Right ventricle myocardium superior (tissue), 1 donor: ENCODE measurements at regions not wholly inside any gene's neighbourhood (a gene's known extent, or its start where the extent isn't known, plus 50 kb on each side); places are given as distances from the start of the nearest gene placed in this dataset.
"Not testable (repeated sequence)": the region's sequence is repeated elsewhere in the genome, so short reads cannot be mapped to it uniquely, and the experiment has no call there.

Experiments used
- ATAC-seq: fragments of 200-7000 bp; cut with Tn5 transposase; one replicate; pipeline ENCODE4 v1.9.1; 2020; ENCODE audit warnings: mild to moderate bottlenecking; ENCODE audit not compliant: poor library complexity
- DNase-seq: peaks from one replicate; pipeline ENCODE4 v3.0.0-alpha.2; 2020
- intact Hi-C: fragments of 100-400 bp; cut with DNase I; formaldehyde crosslinking; loops from one replicate; pipeline ENCODE4 v1.11.2; 2022
- donor health status: DM: no; HTN: yes; CAD: no; lungs with severe emphysema.

DNA sequence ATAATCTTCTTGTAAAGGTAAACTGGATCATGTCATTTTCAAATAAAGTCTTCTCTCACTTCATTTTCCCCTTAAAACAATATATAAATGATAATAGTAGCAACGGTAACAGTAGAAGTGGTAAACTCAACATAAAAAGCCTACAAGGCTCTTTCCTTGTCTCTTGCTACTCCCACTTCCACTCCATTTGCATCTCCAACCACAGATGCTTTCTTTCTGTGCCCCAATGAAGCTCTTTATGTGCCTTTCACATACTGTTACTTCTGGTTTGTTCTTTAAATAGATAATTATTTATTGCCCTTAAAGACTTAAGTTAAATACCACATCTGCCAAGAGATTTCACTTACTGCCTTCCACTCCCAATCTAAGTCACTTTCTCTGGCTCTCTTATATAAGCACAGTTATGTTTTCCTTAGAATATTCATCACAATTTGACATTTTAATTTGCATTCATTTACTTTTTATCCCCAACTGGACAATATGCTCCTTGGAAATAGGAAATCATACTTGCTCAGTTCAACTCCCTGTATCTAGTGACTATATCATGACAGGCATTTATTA, 149.9 kb downstream of the CRPPA start:
- no peak for ATAC-seq
- intact Hi-C loops, result no loop called here

DNA sequence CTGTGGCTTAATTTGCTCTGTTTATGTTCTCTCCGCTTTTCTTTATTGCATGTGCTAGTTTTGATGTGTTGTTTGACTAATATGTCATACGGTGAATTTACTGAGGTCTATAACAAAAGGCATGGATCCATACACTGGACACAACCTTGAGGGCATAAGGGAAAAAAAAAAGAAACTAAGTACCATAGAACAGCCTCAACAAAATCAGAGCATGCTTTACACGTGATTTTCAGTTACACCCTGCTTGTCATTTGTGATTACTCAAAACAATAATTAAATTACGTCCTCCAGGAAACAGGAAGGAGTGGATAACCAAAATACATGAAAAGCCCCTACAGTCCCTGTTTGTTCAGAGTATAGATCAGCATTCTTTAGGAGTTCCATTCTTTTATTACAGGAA, 150.5 kb downstream of the CRPPA start:
- intact Hi-C loops, result no loop called here
- DNase-seq (no peak), ATAC-seq (no peak)

More for the DNA sequence above, 149.9 kb downstream of the CRPPA start:
- DNase-seq, result no peak

DNA sequence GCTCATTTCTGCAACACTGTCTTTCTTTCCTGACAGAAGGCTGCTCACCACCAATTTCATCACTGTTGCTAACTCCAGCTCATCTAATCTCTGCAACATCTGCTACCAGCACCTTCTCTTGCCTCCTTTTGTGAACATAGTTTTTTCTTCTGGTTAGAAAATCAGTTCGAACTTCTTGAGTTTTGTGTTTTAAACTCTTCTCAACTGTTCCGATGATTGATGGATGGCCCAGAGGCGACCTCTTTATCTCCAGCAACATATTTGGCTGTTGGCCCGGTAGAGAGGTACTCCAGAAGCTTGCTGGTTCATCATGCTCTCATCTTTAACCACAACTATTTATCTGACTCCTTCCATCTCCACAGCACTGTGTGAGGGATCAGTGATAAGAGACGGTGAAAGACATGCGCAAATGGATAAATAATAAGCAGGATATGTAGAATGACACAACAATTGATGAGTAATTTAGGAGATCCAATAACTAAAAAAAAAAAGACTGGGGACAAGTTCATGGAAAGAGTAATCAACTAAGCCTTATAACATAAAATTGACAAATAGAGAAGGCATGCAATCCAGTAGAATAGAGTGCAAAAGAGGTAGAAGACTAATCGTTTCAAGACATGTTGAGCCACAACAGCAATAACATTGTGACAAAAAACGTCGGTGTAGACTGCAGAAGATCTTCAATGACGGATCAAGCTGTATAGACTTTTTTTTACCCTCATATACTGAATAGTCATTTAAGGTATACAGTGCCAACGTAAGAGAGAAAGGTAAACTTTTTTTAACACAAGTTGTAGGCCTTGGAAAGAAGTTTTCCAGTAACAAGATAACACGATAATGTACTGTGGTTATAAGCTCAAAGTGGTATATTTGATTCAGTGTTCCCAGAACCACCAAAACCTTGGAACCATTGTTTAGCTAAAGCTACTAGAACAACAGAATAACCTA, 152.2 kb downstream of the CRPPA start:
- no peak for DNase-seq
- intact Hi-C loops, result no loop called here
- ATAC-seq, result peak; percentile 66

GRCh38 chr7:16267953-16268820, 153.2 kb downstream of the CRPPA start:
- DNase-seq, result no peak
- no peak for ATAC-seq
- intact Hi-C loops, result no loop called here

DNA sequence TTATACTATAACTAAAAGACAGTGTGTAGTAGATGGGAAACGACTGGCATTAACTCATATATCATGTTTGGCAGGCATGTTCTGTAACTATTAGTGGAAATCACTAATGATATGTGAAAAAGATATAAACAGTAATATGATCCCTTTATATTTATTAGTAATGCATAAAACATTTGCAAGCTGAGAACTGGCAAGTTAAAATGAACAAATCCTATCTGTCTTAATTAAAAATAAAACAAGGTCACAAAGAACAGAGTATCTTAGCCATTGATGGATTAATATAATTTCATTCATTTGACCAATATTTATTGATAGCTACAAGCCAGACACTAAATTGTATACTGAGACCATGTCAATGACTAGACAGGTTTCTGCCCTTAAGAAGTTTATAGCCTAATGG, 154.5 kb downstream of the CRPPA start:
- no peak for ATAC-seq
- DNase-seq, result no peak
- intact Hi-C loops, result no loop called here

- ATAC-seq, intact Hi-C loops, DNase-seq: not testable (repeated sequence)
These were observed 154.9 kb downstream of the CRPPA start for GRCh38 chr7:16266470-16266869.

DNA sequence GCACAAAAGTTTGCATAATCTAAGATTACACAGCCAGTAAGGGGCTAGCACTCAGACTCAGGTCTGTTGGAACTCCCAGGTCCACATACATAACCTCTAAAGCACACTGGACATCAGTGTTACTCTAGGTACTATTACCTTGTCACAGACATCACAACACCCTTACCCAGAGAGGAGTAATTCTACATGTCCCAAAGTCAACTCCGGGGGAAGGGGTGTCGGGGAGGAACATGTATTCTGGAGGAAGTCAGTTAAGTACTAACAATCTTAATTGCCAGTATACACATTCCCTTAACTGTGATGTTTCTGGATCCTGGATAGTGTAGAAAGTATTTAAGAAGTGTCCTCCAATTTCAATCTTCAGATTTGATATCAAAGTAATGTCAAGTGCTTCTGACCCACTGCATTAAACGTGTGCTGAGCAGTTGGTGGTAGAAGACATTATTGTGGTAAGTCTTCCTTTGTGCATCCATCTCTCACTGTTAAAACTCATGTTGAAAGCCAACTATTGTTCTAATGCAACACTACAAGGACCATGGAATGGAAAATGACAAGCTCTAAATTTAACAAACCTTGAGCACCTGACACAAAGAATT, 155.4 kb downstream of the CRPPA start:
- intact Hi-C loops, result no loop called here
- no peak for DNase-seq
- ATAC-seq, result no peak

GRCh38 chr7:16264823-16265804, 156.2 kb downstream of the CRPPA start:
- no peak for DNase-seq
- no peak for ATAC-seq
- intact Hi-C loops, result no loop called here

GRCh38 chr7:16264036-16264819, 157.1 kb downstream of the CRPPA start:
- DNase-seq, result no peak
- intact Hi-C loops, result no loop called here
- ATAC-seq, result no peak

DNA sequence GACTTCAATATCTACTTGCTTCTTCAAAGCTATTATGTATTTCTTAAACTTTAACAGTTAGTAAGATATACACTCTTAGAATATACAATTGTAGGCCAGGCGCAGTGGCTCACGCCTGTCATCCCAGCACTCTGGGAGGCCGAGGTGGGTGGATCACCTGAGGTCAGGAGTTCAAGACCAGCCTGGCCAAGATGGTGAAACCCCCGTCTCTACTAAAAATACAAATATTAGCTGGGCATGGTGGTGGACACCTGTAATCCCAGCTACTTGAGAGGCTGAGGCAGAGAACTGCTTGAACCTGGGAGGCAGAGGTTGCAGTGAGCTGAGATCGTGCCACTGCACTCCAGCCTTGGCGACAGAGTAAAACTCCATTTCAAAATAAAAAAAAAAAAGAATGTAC, 158.0 kb downstream of the CRPPA start:
- DNase-seq, intact Hi-C loops, ATAC-seq: not testable (repeated sequence)

DNA sequence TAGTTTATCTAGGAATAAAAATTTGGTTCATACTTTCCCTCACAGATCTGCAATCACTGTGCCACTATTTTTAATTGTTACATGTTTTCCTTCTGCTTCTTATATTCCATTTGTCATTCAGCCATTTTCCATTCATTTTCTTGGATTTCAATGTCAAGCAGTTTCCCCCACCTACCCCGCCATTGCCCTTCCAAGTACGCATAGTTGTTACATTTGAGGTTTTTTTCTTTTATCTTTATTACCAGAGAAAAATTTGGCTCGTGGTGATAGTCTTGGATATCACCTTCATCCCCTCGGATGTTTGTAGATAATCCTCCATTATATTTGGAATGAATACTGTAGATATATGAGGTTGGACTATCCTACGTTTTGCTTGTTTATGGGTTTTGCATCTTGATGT, 159.7 kb downstream of the CRPPA start:
- ATAC-seq, result no peak
- intact Hi-C loops, result no loop called here

DNA sequence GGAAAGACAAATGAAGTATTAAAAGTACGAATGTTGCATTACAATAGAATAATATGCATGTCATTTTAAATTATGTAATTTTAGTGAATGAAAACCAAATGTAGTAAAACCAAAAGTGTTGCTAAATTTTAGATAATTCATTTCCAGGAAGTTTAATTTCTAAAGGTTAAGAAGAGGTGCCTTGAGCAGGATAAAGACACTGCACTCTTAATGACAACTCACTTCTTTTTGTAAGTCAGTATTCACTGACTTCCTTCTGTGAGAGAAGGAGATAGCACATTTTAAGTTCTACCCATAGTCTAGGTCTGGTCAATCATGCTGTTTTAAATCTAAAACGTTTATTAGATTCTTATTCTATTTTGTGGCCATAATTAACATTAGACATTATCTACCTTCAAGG, 160.2 kb downstream of the CRPPA start:
- intact Hi-C loops, result no loop called here
- DNase-seq (no peak), ATAC-seq (no peak)

More for the DNA sequence above, 159.7 kb downstream of the CRPPA start:
- no peak for DNase-seq

DNA sequence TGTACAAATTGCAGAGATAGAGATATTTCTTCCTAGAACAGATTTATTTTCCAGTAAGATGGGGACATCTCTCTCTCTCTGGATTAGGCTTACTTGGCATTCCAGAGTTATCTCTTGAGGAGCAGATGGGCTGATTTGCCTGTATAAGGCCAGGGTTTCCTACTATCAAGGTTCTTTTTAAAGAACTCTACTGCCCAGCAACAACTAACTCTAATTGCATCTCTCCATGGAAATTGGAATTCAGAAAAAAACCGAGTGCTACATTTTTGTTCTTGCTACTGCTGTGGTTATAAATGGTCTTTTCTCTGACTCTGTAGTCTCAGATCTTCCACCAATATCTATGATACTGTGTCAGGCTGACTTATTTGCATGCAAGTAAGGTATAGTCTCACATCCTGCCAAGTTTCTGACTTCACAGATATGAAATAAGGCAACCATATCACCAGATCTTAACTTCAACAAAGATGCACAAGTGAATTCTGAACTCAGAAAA, 161.1 kb downstream of the CRPPA start:
- DNase-seq (no peak), ATAC-seq (no peak)
- intact Hi-C loops, result no loop called here

DNA sequence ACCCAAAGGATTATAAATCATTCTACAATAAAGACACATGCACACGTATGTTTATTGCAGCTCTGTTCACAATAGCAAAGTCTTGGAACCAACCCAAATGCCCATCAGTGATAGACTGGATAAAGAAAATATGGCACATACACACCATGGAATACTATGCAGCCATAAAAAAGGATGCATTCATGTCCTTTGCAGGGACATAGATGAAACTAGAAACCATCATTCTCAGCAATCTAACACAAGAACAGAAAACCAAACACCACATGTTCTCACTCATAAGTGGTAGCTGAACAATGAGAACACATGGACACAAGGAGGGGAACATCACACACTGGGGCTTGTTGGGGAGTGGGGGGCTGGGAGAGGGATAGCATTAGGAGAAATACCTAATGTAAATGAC, 164.9 kb downstream of the CRPPA start:
- ATAC-seq, DNase-seq, intact Hi-C loops: not testable (repeated sequence)

GRCh38 chr7:16255952-16256351, 165.4 kb downstream of the CRPPA start:
- DNase-seq, ATAC-seq, intact Hi-C loops: not testable (repeated sequence)

GRCh38 chr7:16250655-16251054, 170.7 kb downstream of the CRPPA start:
- ATAC-seq, intact Hi-C loops: not testable (repeated sequence)

GRCh38 chr7:16249204-16249603, 172.1 kb downstream of the CRPPA start:
- intact Hi-C loops, ATAC-seq, DNase-seq: not testable (repeated sequence)

More at GRCh38 chr7:16250655-16251054, 170.7 kb downstream of the CRPPA start:
- not testable (repeated sequence) for DNase-seq
